ENCODE measurements at regions not wholly inside any gene's neighbourhood (a gene's known extent, or its start where the extent isn't known, plus 50 kb on each side); places are given as distances from the start of the nearest gene placed in this dataset.
"Not testable (repeated sequence)": the region's sequence is repeated elsewhere in the genome, so short reads cannot be mapped to it uniquely, and the experiment has no call there.

- no peak for DNase-seq (ENCODE audit: low read depth)
Measured at GRCh38 chr11:38011496-38011895, 1413.5 kb upstream of the RAG2 start.

GRCh38 chr11:38009932-38010331 lies 1411.9 kb upstream of the RAG2 start:
- DNase-seq (ENCODE audit: low read depth): no peak

GRCh38 chr11:38006466-38006865 lies 1408.4 kb upstream of the RAG2 start:
- DNase-seq (ENCODE audit: low read depth): no peak

GRCh38 chr11:38005597-38005996 lies 1407.6 kb upstream of the RAG2 start:
- DNase-seq (ENCODE audit: low read depth): no peak

GRCh38 chr11:37999171-37999570 lies 1401.1 kb upstream of the RAG2 start:
- no peak for DNase-seq (ENCODE audit: low read depth)

GRCh38 chr11:37995886-37996285 lies 1397.8 kb upstream of the RAG2 start:
- DNase-seq (ENCODE audit: low read depth): no peak

- no peak for DNase-seq (ENCODE audit: low read depth)
Measured at GRCh38 chr11:37988031-37988430, 1390.0 kb upstream of the RAG2 start.

- no peak for DNase-seq (ENCODE audit: low read depth)
Measured at GRCh38 chr11:37984991-37985390, 1387.0 kb upstream of the RAG2 start.

GRCh38 chr11:37978647-37979046 lies 1380.6 kb upstream of the RAG2 start:
- DNase-seq (ENCODE audit: low read depth): no peak

- DNase-seq (ENCODE audit: low read depth): no peak
Measured at GRCh38 chr11:37973941-37974340, 1375.9 kb upstream of the RAG2 start.

- no peak for DNase-seq (ENCODE audit: low read depth)
Measured at GRCh38 chr11:37972691-37973090, 1374.7 kb upstream of the RAG2 start.

GRCh38 chr11:37969336-37969735 lies 1371.3 kb upstream of the RAG2 start:
- DNase-seq (ENCODE audit: low read depth): not testable (repeated sequence)

GRCh38 chr11:37968148-37968547 lies 1370.1 kb upstream of the RAG2 start:
- DNase-seq (ENCODE audit: low read depth): no peak

GRCh38 chr11:37967635-37968034 lies 1369.6 kb upstream of the RAG2 start:
- DNase-seq (ENCODE audit: low read depth): no peak

GRCh38 chr11:37963440-37963839 lies 1365.4 kb upstream of the RAG2 start:
- DNase-seq (ENCODE audit: low read depth): no peak

GRCh38 chr11:37957717-37958116 lies 1359.7 kb upstream of the RAG2 start:
- no peak for DNase-seq (ENCODE audit: low read depth)

- no peak for DNase-seq (ENCODE audit: low read depth)
Measured at GRCh38 chr11:37951996-37952395, 1354.0 kb upstream of the RAG2 start.

- DNase-seq (ENCODE audit: low read depth): no peak
Measured at GRCh38 chr11:37948258-37948657, 1350.2 kb upstream of the RAG2 start.

- no peak for DNase-seq (ENCODE audit: low read depth)
Measured at GRCh38 chr11:37947821-37948220, 1349.8 kb upstream of the RAG2 start.

- no peak for DNase-seq (ENCODE audit: low read depth)
Measured at GRCh38 chr11:37946155-37946766, 1348.2 kb upstream of the RAG2 start.

- no peak for DNase-seq (ENCODE audit: low read depth)
Measured at GRCh38 chr11:37942081-37942480, 1344.0 kb upstream of the RAG2 start.

GRCh38 chr11:37929100-37929653 lies 1331.1 kb upstream of the RAG2 start:
- no peak for DNase-seq (ENCODE audit: low read depth)

GRCh38 chr11:37926772-37927171 lies 1328.7 kb upstream of the RAG2 start:
- no peak for DNase-seq (ENCODE audit: low read depth)

GRCh38 chr11:37916331-37916730 lies 1318.3 kb upstream of the RAG2 start:
- no peak for DNase-seq (ENCODE audit: low read depth)
